Stomach (tissue), 8 donors: ENCODE measurements at regions not wholly inside any gene's neighbourhood (a gene's known extent, or its start where the extent isn't known, plus 50 kb on each side); places are given as distances from the start of the nearest gene placed in this dataset.

ENCODE experiments used
- DNase-seq, 2 donors: peaks; one replicate each; pipeline versions ENCODE4 v3.0.0 to v3.0.0-alpha.2; 2013 to 2019
- H3K27ac ChIP-seq, 5 donors: fragments of 200-600 bp in 4 of 5; sonication (generic) in 4 of 5; one replicate each; pipeline ENCODE4 v1.5.1; 2013 to 2019; ENCODE audit warnings: mild to moderate bottlenecking in 1 of 5, moderate library complexity in 1 of 5
- H3K27me3 ChIP-seq, 3 donors: fragments of 200-600 bp; sonication (generic); one replicate each; pipeline ENCODE4 v1.5.1; 2017 to 2019; ENCODE audit warnings: mixed run types in 1 of 3
- H3K36me3 ChIP-seq, 4 donors: fragments of 200-600 bp; sonication (generic); 1 replicate in 3 of 4; 2 replicates in 1 of 4; pipeline ENCODE4 v1.5.1; 2016 to 2019
- H3K4me1 ChIP-seq, 4 donors: fragments of 200-600 bp; sonication (generic); one replicate each; pipeline ENCODE4 v1.5.1; 2016 to 2019
- H3K4me3 ChIP-seq, 4 donors: fragments of 200-600 bp; sonication (generic) in 3 of 4; one replicate each; pipeline ENCODE4 v1.5.1; 2016 to 2019; ENCODE audit warnings: mild to moderate bottlenecking in 1 of 4
- H3K9me3 ChIP-seq, 4 donors: fragments of 200-600 bp; sonication (generic); one replicate each; pipeline ENCODE4 v1.5.1; 2016 to 2019
- CTCF ChIP-seq, 7 experiments: fragments of 450-650 bp in 4 of 7; fragments of 200-600 bp in 3 of 7; sonication (generic) in 3 of 7; IDR thresholded peaks; one replicate each; pipeline ENCODE4 v1.5.1; 2016 to 2019; ENCODE audit warnings: antibody characterized with exemption in 7 of 7, control low read depth in 2 of 7, mild to moderate bottlenecking in 1 of 7
- EP300 ChIP-seq: sonication (generic); formaldehyde crosslinking; IDR thresholded peaks from one replicate; pipeline ENCODE4 v1.6.1; 2017; ENCODE audit warnings: antibody characterized with exemption
- POLR2A ChIP-seq, 4 donors: fragments of 450-650 bp; IDR thresholded peaks; one replicate each; pipeline ENCODE4 v1.6.1; 2016; ENCODE audit warnings: antibody characterized with exemption in 4 of 4, control low read depth in 2 of 4, mild to moderate bottlenecking in 1 of 4, moderate library complexity in 1 of 4
- POLR2AphosphoS5 ChIP-seq, 3 donors: sonication (generic); formaldehyde crosslinking; IDR thresholded peaks; one replicate each; pipeline ENCODE4 v1.6.1; 2016; ENCODE audit warnings: antibody characterized with exemption in 3 of 3
- WGBS, 5 donors: extraction: QIAGEN DNeasy Blood & Tissue Kit in 3 of 5; methylation state at CpG; one replicate each; pipeline versions ENCODE4 v1.1.5 to v1.1.7; 2013 to 2018; 5-methylcytosine and 5-hydroxymethylcytosine counted together
- intact Hi-C: fragments of 100-400 bp; cut with DNase I; formaldehyde crosslinking; loops from one replicate; pipeline ENCODE4 v1.15.1; 2023; ENCODE audit warnings: low total_unique reads
- donor health status: healthy with polysubstance abuse.
- donor health status: Bipolar disorder and iron deficiency.
- donor health status: healthy.

DNA sequence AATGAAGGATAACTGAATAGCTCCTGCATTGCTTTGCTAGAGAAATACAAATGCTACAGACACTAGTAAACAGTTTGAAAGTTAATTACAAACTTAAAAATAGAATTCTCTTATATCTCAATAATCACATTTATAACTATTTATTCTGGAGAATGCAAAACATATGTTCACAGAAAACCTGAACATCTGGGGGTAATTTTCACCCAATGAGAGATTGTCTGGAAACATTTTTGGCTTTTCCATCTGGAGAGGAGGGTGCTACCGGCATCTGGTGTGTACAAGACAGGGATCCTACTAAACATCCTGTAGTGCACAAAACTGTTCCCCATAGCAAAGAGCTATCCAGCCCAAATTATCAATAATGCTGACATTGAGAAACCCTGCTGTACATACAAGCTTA is 378.4 kb upstream of the CHORDC1 start:
- no peak for DNase-seq
- Histone ChIP-seq H3K36me3 (no peaks in the 10 kb centered on the region), H3K4me3 (no peak overlapping the region), H3K27ac (no peak overlapping the region), H3K27me3 (no peaks in the 10 kb centered on the region), H3K9me3 (no peaks in the 10 kb centered on the region), H3K4me1 (no peaks in the 10 kb centered on the region)
- TF ChIP-seq CTCF (IDR thresholded peaks at IDR 0.05), result no peak
- TF ChIP-seq POLR2AphosphoS5 (IDR thresholded peaks at IDR 0.05), result no peak
- TF ChIP-seq POLR2A (IDR thresholded peaks at IDR 0.05), result no peak
- 72 to 87% (median 81%) methylated on average over 1 of the region's 1 CpG for WGBS, 5 donors
- intact Hi-C loops, result no loop called here

- intact Hi-C loops, result no loop called here
- Histone ChIP-seq H3K4me1 (no peaks in the 10 kb centered on the region), H3K9me3 (peaks cover 0 to 5% (median 0%) of the 10 kb centered on the region in 4 donors), H3K27me3 (no peaks in the 10 kb centered on the region), H3K27ac (no peak overlapping the region), H3K36me3 (no peaks in the 10 kb centered on the region), H3K4me3 (no peak overlapping the region)
- TF ChIP-seq EP300 (no peak), POLR2A (IDR thresholded peaks at IDR 0.05) (no peak), CTCF (IDR thresholded peaks at IDR 0.05) (no peak), POLR2AphosphoS5 (IDR thresholded peaks at IDR 0.05) (no peak)
- WGBS, 5 donors, result 42 to 61% (median 47%) methylated on average over 1 of the region's 1 CpG
- DNase-seq, result peak in 1 of 2 donors; percentile 10
Observed at GRCh38 chr11:90594658-90595057, 371.8 kb upstream of the CHORDC1 start.

DNA sequence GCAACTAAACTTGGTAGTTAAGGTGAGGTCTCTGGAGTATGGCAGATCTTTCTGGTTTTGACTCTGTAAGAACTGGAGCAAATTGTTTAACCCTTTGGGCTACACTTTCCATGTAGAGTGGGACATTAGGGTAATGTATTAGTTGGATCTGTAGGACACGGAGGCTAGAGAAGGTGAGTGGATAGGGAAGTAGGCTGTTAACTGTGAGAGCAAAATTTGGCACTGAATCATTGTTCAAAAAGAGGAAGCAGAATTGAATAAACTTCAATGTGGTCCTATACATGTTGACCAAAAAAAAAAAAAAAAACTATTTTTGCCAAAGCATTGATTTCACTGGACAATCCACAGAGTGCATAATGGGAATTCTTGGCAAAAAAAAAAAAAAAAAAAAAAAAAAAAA is 370.2 kb upstream of the CHORDC1 start:
- whole genome bisulfite sequencing, 5 donors, result 50 to 70% (median 57%) methylated on average over 1 of the region's 1 CpG
- TF ChIP-seq POLR2AphosphoS5 (IDR thresholded peaks at IDR 0.05), result no peak
- TF ChIP-seq EP300, result no peak
- TF ChIP-seq CTCF (IDR thresholded peaks at IDR 0.05), result no peak
- Histone ChIP-seq H3K9me3 (peaks cover 0 to 5% (median 0%) of the 10 kb centered on the region in 4 donors), H3K36me3 (no peaks in the 10 kb centered on the region), H3K4me1 (no peaks in the 10 kb centered on the region), H3K27ac (no peak overlapping the region), H3K27me3 (no peaks in the 10 kb centered on the region), H3K4me3 (no peak overlapping the region)
- DNase-seq, result no peak
- intact Hi-C loops, result no loop called here

DNA sequence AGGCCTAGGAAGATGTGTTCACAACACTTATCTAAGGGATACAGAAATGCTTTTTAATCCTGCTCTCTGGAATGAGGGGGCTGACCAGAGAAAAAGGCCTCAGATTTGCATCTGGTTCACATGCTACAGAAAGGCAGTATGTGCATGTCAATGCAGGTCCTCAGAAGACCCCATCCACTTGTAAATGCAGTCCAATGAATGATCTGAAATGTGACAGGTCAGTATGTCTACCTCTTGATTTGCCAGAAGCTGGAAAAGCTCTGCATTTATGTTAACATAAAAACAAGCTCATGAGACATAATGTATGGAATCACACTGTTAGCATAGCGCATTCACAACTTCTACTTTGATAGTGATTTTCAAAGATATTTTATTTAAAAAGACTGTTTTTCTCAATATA is 367.4 kb upstream of the CHORDC1 start:
- WGBS, 5 donors, result 87 to 98% (median 92%) methylated on average over 1 of the region's 1 CpG
- no peaks in the 10 kb centered on the region for H3K36me3 ChIP-seq
- H3K27ac ChIP-seq, result no peak overlapping the region
- no peaks in the 10 kb centered on the region for H3K4me1 ChIP-seq
- no peak overlapping the region for H3K4me3 ChIP-seq
- no peak for TF ChIP-seq POLR2A (IDR thresholded peaks at IDR 0.05)
- TF ChIP-seq POLR2AphosphoS5 (IDR thresholded peaks at IDR 0.05), result no peak
- no peak for TF ChIP-seq CTCF (IDR thresholded peaks at IDR 0.05)
- no peak for TF ChIP-seq EP300
- H3K9me3 ChIP-seq, result peaks cover 0 to 5% (median 0%) of the 10 kb centered on the region in 4 donors
- intact Hi-C loops, result no loop called here
- no peaks in the 10 kb centered on the region for H3K27me3 ChIP-seq
- no peak for DNase-seq
